ENCODE measurements at regions not wholly inside any gene's neighbourhood (a gene's known extent, or its start where the extent isn't known, plus 50 kb on each side); places are given as distances from the start of the nearest gene placed in this dataset.

- TF ChIP-seq CTCF (conservative IDR thresholded peaks at IDR 0.05) (no peak), ZFX (IDR thresholded peaks at IDR 0.05) (no peak)
Observed at GRCh38 chr11:69874984-69875624, 55.9 kb upstream of the FGF3 start.

Data from C4-2B (cell line).